ENCODE measurements at regions not wholly inside any gene's neighbourhood (a gene's known extent, or its start where the extent isn't known, plus 50 kb on each side); places are given as distances from the start of the nearest gene placed in this dataset.

DNA sequence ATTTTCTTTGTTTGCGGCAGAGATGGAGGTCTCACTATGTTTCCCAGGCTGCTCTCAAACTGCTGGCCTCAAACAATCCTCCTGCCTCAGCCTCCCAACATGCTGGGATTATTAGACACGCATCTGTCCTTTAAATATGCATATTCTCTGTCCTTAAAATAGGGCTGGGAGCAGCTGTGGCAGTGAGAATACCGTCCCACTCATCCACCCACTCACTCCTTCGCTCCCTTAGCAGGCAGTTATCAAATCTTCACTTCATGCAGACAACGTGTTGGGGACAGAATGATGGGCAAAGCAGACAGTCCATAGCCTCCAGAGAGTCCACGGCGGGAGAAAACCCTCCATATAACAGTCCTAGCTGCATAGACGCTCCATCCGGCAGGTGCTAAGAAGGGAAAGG, 179.4 kb downstream of the ZBTB18 start:
- no peaks in the 10 kb centered on the region for H3K9me3 ChIP-seq
- H3K4me1 ChIP-seq (ENCODE audit: low read depth), result no peaks in the 10 kb centered on the region
- intact Hi-C loops (cut with DNase I, micrococcal nuclease), result no loop called here
- H3K36me3 ChIP-seq (ENCODE audit: low read depth), result no peaks in the 10 kb centered on the region
- DNase-seq, result no peak
- TF ChIP-seq, protein P1, sequence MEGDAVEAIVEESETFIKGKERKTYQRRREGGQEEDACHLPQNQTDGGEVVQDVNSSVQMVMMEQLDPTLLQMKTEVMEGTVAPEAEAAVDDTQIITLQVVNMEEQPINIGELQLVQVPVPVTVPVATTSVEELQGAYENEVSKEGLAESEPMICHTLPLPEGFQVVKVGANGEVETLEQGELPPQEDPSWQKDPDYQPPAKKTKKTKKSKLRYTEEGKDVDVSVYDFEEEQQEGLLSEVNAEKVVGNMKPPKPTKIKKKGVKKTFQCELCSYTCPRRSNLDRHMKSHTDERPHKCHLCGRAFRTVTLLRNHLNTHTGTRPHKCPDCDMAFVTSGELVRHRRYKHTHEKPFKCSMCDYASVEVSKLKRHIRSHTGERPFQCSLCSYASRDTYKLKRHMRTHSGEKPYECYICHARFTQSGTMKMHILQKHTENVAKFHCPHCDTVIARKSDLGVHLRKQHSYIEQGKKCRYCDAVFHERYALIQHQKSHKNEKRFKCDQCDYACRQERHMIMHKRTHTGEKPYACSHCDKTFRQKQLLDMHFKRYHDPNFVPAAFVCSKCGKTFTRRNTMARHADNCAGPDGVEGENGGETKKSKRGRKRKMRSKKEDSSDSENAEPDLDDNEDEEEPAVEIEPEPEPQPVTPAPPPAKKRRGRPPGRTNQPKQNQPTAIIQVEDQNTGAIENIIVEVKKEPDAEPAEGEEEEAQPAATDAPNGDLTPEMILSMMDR (IDR thresholded peaks at IDR 0.05), result no peak
- H3K4me3 ChIP-seq, result no peak overlapping the region
- no peak for ATAC-seq

DNA sequence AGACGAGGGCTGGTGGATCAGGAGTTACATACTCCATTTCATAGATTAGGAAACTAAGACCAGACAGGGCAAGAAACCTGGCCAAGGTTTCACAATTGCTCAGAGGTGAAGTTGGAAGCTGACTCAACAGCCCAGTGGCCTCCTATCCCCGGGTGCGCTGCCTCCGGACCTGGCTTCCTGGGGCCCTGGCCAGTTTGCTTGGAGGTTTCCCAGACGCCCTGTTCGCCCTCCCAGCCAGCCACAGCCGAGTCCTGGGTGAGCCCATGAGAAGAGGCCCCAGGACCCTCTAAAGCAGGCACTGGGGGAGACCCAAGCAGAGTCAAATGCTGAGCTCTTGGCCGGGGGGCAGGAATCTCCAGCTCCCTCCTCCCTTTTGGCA, 180.1 kb downstream of the ZBTB18 start:
- TF ChIP-seq, protein P1 (IDR thresholded peaks at IDR 0.05), result no peak
- no peaks in the 10 kb centered on the region for H3K9me3 ChIP-seq
- no peaks in the 10 kb centered on the region for H3K4me1 ChIP-seq (ENCODE audit: low read depth)
- H3K4me3 ChIP-seq, result no peak overlapping the region
- H3K36me3 ChIP-seq (ENCODE audit: low read depth), result no peaks in the 10 kb centered on the region
- intact Hi-C loops (cut with DNase I, micrococcal nuclease), result no loop called here
- ATAC-seq (no peak), DNase-seq (no peak)

DNA sequence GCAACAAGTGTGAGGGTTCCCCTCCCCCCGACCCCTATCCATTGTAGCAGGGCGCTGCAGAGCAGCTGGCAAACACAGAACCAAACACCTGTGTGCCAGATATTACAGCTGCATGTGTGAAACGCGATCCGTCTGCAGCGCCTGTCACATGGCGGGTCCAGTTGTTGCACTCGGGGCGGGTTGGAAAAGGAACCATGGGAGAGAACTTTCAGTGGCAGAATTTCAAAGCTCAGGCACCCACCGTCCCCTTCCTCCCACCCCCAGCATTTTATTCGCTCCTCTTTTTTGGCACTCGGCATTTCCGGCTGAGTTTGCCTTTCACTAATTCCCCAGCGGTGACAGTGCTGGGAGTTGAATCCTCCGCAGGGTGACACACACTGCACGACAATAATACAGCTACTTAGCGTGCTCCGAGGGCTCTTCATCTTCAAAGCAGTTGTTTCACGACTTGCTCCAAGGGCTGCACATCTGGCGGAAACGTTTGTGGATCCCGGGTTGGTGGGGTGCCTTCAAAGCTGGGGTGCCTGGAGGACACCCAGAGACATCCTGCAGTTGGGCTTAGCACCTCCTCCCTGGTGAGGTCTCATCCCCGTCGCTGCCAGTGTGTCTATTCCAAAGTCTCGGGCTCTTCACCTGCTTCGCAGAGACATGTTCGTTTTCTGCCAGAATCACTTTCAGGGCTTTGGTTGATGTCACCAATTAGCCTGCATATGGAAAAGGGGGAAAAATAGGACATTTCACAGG, 180.7 kb downstream of the ZBTB18 start:
- no peaks in the 10 kb centered on the region for H3K9me3 ChIP-seq
- intact Hi-C loops (cut with DNase I, micrococcal nuclease), result no loop called here
- H3K4me1 ChIP-seq (ENCODE audit: low read depth), result no peaks in the 10 kb centered on the region
- peak; percentile 39 for ATAC-seq
- TF ChIP-seq, protein P1 (IDR thresholded peaks at IDR 0.05), result no peak
- no peak overlapping the region for H3K4me3 ChIP-seq
- DNase-seq, result no peak
- H3K36me3 ChIP-seq (ENCODE audit: low read depth), result no peaks in the 10 kb centered on the region

DNA sequence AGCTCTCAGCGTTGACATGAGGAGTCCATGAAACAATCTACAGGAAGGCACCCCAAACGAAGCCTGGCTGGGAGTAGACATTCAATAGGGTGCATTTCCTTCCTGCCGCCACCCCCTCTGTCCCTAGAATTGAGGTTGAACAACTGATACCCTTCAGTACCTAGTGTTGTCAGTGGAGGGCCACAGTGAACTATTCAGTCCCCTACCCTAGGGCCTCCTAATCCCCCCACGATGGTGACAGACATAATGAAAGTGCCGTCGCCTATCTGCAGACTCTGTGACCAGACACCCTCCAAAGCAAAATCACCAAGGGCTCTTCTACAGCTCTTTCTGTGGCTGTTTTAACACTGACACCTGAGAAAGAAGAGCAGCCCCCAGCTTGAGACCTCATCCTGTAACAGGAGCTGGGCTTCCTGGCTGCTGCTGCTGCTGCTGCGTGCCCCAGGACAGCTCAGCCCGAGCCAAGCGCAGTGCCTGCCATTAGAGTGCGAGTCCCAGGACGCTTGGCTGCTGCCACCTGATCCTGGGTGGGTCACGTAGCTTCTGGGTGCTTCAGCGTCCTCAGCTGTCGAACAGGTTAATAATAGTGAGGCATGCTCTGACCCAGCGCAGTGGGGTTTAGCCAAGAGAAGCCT, 183.0 kb downstream of the ZBTB18 start:
- Histone ChIP-seq H3K36me3 (ENCODE audit: low read depth) (no peaks in the 10 kb centered on the region), H3K4me3 (no peak overlapping the region), H3K9me3 (no peaks in the 10 kb centered on the region), H3K4me1 (ENCODE audit: low read depth) (no peaks in the 10 kb centered on the region)
- intact Hi-C loops (cut with DNase I, micrococcal nuclease), result no loop called here
- ATAC-seq (no peak), DNase-seq (no peak)
- TF ChIP-seq, protein P1 (IDR thresholded peaks at IDR 0.05), result no peak

DNA sequence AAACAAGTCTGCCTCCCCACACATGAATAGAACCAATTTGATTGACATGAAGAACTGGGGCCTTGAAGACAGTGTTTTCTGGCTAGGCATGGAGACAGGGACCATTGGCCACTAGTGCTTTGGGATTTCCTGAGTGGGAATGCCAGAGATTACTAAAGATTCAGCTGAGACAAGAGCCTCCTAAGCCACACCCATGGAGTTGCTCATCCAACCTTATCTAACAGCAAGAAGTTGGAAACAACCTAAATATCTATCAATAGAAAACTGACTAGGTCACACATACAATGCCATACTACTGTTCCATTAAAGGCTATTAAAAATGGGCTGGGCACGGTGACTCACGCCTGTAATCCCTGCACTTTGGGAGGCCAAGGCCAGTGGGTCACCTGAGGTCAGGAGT, 184.1 kb downstream of the ZBTB18 start:
- intact Hi-C loops (cut with DNase I, micrococcal nuclease), result no loop called here
- no peak for ATAC-seq
- no peaks in the 10 kb centered on the region for H3K9me3 ChIP-seq
- no peak overlapping the region for H3K4me3 ChIP-seq
- DNase-seq, result no peak
- TF ChIP-seq, protein P1 (IDR thresholded peaks at IDR 0.05), result no peak
- H3K4me1 ChIP-seq (ENCODE audit: low read depth), result no peaks in the 10 kb centered on the region
- no peaks in the 10 kb centered on the region for H3K36me3 ChIP-seq (ENCODE audit: low read depth)
